ENCODE measurements at regions not wholly inside any gene's neighbourhood (a gene's known extent, or its start where the extent isn't known, plus 50 kb on each side); places are given as distances from the start of the nearest gene placed in this dataset.

DNA sequence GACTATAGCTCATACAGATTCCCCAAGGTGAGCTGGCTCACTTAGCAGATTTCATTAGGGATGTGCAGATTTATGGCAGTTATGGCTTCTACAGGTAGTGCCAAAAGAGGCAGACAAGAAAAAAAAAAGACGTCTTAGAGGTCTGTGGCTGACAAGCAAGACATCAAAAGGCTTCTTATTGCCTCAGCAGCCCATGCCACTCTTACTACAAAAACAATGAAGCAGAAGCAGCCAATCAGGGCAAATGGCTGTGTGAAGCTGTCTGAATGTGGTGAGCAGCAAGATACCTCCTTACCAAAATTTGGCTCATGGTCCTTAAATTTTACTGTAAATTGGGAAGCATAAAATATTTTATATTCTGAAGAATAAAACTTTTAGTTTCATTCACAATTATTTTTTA is 557.5 kb upstream of the GOLIM4 start:
- DNase-seq (ENCODE audit: low spot score): no peak

DNA sequence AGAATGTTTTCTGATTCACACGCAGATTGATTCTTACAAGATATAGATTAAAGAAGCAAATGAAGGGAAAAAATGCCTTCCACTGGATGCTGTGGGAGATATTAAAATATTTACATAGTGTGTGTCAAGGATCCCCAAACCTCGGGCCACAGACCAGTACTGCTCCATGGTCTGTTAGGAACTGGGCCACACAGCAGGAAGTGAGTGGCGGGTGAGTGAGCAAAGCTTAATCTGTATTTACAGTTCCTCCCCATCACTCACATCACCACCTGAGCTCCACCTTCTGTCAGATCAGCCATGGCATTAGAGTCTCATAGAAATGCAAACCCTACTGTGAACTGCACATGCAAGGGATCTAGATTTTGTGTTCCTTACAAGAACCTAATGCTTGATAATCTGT is 552.6 kb upstream of the GOLIM4 start:
- DNase-seq (ENCODE audit: low spot score): no peak

DNA sequence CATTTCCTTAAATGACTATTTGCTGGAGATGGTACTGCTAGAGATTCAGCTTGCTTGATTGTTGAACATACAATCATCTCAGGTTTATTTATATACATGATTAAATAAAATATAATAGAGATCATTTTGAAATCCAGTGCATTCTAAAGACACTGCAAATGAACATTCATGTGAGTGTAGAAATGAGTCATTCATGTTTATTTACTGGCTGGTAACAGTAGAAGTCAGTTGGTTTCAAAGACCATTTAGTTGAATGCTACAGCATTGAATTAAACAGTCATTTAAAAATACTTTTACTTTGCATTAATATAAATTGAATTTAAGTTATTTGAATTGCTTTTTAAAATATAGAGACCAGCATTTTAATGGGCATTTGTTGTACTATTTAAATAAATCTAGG is 551.9 kb upstream of the GOLIM4 start:
- DNase-seq (ENCODE audit: low spot score): no peak

DNA sequence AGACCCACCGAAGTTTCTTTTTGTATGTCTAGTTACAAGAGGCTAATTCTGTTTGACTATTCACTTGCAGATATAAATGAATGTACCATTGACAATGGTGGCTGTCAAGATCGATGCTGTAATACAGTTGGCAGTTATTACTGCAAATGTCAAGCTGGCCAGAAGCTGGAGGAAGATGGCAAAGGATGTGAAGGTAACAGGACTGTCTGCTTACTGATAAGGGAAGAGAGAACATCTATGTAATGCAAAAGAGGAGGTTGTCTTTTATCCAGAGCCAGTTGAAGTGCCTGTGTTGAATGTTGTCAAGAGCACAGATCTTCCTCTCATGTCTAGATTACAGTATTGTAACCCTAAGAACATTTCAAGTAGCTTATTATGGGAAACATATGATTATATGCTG is 549.5 kb upstream of the GOLIM4 start:
- no peak for DNase-seq (ENCODE audit: low spot score)

DNA sequence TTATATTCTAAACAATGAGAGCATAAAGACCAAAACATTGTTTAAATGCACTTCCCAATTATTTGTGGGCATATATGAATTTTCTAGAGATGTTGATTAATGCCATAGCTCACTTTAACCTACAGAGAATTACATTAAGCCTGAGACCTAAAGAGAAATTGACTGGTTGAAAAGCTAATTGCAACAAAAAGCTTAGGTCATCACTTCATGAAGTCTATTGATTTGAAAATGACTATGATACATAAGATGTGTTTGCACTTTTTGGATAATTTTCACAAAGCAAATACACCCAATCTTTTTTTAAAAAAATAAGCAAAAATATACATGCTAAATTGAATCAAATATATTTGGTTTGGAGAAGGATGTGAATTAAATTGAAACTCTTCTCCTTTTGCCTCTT is 532.8 kb upstream of the GOLIM4 start:
- no peak for DNase-seq (ENCODE audit: low spot score)

DNA sequence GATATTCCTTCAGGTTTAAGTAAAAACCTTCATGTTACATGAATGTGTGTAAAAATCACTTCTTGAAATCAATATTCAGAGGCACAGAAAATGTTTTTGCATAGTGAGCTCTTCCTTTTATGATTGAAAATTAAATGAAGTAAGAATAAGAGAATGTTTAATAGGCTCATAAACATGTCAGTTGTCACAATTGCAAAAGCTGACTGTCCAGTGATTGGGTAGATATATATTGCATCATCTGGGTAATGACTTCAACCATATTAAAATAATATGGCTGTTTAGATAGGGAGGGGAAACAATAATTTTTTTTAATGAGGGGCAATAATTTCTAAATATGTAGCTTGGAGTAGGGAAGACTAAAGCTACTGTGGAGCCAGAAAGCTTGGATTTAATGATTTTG is 529.8 kb upstream of the GOLIM4 start:
- no peak for DNase-seq (ENCODE audit: low spot score)

DNA sequence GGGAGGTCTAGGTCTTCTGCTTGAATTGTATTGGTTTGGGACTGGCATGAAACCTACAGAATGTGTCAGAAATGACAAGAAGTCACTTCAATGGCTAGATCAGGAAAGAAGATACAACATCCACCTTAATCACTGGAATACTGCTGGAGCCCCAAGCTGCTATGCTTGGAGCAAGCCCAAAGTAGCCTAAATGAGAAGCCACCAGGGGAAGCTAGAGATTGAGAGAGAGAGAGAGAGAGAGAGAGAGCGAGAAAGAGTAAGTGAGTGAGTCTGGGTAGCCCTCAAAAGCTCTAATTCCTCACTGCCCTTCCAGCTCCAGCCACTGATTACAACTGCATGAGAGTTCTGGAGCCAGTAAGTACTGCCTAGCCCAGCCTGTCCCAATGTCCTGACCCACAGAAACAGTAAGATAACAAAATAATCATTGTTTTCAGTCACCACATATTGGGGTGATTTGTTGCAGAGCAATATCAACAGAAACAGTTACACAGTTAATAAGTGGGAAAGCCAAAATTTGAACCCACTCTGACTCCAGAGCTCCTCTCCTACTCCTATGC is 529.2 kb upstream of the GOLIM4 start:
- no peak for DNase-seq (ENCODE audit: low spot score)

DNA sequence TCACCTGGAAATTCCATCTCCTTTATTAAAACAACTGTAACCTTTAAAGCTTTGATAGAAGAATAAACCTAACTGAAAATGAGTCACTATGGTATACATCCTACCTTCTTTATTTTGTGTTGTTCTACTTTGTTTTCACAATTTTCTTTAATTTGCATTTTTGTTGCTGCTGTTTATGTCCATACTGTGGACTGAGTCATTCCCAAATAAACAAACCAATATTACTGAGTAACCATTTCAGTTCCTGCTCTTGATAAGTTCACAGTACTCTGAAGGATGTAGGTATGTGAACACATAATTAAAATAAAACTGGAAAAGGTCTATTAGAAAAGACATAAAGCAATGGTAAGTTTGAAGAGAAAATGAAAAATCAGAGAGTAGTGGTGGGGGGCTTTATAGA is 528.5 kb upstream of the GOLIM4 start:
- DNase-seq (ENCODE audit: low spot score): no peak

DNA sequence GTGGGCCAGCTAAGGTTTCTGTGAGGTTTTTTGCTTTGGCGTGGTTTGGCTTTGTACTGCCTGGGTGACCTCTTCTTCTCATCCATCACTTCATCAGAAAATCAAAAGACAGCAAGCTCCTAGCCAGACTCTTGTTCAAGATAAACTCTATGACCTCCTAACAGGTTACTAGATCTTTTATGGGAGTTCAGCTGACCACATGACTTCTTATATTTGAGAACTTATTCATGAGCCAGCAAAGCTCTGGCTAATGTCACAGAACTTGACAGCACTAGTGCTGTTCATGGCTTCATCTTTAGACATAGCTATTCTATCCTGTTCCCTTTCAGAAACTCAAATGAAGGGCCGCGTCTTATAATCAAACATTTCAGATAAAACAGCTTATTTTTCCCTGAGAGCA is 527.1 kb upstream of the GOLIM4 start:
- no peak for DNase-seq (ENCODE audit: low spot score)

DNA sequence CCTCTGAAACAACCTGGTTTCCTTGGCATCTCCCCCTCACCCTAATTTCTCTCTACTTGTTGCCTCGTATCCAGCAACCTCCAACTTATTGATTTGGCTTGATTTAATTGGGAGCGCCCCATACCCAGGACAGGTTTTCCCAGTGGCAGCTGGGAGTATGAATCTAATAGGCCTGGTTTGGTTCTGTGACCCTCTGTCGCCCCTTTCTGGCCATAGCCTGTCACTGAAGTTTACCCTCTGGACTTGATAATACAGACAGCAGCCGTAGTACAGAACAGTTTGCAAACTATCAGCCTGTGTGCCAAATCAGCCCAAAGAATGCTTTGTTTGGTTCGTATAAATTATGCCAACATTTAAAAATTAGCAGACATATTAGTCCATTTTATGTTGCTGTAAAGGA is 525.1 kb upstream of the GOLIM4 start:
- DNase-seq (ENCODE audit: low spot score): no peak

DNA sequence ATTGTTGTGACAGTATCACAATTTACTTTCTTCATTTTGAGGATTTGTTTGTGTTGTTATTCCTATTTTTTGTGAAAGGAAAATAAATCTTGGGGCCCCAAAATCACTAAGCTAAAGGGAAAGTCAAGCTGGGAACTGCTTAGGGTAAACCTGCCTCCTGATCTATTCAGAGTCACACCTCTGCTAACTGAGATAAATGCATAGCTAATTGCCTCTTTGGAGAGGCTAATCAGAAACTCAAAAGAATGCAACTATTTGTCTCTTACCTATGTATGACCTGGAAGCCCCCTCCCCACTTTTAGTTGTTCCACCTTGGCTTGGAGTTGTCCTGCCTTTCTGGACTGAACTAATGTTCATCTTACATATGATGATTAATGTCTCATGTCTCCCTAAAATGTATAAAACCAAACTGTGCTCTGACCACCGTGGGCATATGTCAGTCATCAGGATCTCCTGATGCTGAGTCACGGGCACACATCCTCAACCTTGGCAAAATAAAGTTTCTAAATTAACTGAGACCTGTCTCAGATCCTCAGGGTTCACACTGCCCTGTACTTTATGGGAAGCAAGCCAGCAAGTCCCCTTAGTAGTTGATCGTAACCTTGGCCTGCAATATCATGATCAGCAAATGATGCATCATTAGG is 523.2 kb upstream of the GOLIM4 start:
- DNase-seq (ENCODE audit: low spot score): no peak

DNA sequence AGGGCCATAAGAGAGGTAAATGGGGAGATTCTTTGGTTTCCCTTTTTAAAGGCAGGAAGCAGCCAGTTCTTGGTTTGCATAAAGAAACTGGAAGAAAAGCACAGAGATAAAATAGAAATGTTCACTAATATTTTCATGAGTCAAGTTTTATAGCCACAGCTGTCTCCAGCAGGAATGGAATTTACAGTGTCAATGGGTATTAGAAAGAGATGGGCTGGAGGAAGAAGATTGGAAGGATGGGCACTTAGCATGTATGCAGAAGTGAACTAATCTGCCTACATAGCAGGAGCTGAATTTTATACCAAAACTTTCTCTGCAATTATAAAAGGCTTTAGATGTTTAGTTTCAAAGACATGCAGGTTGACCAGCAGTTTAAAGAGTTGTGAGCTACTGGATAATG is 521.9 kb upstream of the GOLIM4 start:
- no peak for DNase-seq (ENCODE audit: low spot score)

DNA sequence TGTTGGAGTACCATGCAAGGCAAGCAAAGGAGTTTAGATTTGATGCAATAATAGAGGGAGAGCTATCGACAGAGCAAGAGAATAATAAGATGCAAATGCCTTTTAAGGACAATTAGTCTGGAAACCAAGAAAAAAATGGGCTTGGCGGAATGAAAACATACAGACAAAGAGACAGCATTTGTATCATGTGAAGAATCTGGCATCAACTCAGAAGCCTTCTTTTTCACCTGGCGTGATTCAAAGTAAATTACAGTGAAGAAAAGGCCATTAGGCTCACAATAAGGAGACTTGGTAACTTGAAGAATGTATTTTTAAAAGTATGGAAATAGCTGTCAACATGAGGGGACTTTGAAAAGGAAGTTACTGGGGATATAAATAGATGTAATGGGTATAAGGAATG is 521.2 kb upstream of the GOLIM4 start:
- no peak for DNase-seq (ENCODE audit: low spot score)

DNA sequence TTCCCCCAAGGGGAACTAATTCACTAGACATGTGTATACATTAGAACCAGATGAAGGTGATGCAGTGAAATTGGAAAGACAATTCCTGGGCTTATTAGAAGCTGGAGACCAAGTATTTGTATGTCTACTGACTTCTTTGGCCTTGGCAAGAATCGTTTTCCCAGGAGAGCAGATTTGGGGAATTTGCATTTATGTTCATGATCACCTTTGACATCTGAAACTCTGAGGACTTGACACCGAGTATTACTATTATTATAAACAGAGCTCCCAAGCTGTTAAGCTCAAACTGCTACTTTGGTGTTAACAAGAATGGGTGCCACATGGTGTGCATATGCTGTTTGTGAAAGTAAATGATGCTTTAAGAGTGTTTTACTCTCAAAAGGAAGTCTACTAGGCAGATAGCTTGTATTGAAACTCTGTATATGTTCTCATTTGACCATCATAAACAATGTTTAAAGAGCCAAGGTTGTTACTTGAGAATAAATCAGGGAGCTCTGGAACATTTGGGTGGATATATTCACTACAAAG is 519.8 kb upstream of the GOLIM4 start:
- DNase-seq (ENCODE audit: low spot score): no peak

DNA sequence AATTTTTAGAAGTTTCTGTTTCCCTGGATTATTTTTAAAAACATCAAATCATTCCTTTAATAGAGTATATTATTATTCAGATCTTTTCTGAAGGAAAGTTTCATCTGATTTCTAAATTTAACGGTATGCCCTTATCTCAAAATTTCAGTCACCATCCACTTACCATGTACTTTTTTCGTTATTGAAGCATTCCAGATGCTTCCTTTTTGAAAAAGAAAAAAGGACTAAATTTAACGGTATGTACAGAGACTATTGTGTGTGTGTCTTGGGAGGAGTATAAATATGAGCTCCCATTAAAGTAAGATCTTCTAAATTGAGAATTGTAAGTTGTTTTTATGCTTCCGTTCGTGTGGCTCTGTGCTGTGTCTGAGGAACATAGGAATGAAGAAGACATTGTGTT is 517.4 kb upstream of the GOLIM4 start:
- no peak for DNase-seq (ENCODE audit: low spot score)

DNA sequence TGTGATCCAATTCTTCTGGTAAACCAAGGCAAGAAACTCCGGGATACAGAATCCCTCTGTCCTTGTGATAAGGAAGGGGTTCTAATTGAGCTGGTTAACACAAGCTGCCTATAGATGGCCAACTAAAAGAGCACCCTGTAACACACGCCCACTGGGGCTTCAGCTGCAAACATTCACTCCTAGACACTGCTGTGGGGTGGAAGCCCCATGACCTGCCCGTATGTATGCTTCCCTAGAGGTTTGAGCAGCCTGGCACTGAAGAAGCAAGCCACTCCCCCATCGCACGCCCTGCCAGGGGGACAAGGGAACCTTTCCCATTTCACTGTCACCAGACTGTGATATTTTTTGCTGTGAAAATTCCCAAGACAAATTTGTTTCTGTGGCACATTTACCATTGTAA is 516.9 kb upstream of the GOLIM4 start:
- no peak for DNase-seq (ENCODE audit: low spot score)

DNA sequence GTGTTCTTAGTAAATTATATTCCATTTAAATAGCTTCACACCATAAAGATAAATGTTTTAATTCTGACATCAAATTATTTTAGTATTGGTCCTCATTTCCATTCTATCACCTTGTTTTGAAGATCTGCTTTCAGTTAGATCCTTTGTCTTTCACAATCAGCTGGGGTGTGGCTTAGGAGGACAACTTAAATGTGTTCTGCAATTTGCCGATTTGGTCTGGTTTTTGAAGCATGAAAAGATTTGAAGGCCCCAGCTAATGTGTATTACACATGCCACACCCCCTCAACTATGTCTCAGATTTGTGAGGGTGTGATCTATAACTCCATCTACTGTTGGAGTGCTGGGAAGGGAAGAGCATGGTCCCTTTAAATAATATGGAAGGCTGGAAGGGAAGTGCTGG is 516.1 kb upstream of the GOLIM4 start:
- DNase-seq (ENCODE audit: low spot score): no peak

DNA sequence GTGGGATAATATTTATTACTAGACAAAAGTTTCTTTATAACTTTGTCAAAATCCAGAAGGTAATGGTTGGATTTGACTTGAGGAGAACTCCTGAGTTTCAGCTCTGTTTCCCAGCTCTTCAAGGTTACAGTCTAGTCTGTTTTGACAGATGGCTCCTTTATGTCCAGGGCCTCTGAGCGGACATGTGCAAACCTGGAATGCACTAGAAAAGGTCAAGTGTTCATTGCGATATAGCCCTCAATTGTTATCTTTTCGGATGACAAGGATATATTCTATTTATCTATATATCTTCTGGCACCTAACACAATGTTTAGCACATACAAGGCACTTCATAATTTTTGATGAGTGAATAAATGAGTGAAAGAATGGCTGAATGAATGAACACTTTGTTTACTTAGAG is 513.2 kb upstream of the GOLIM4 start:
- DNase-seq (ENCODE audit: low spot score): no peak

DNA sequence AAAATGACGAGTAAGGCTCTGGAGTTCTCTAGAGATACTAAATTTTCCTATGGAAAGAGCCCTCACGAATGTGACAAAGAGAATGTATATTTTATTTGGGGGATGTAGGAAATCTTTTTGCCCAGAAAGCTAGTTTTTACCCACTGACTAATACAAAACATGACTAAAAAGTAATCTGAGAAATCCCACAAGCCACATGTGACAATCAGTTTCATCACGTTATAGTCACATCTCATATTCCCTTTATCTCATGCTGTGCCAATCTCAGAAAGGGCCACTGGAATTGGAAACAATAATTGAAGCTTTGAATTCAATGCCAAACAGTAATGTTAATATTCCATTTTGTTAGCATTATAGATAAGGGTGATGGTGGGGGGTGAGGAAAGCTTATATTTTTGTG is 509.0 kb upstream of the GOLIM4 start:
- no peak for DNase-seq (ENCODE audit: low spot score)

DNA sequence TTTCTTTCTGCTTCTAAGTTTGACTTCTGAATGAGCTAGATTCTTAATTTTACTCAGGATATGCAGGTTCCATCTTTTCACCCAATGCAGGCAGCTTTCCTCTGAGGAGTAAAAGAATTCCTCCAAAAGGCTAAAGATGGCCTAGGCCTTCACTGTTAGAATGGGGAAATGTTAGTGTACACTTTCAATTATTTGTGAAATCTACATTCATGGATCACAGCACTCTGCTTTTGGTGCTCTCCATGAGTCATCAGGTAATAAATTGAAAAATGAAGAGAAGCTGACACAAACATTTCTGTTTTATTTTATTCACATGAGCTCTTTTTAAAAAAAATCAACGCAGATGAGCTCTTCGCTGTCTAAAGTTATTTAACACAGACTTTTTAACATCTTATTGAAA is 502.5 kb upstream of the GOLIM4 start:
- DNase-seq (ENCODE audit: low spot score): no peak

DNA sequence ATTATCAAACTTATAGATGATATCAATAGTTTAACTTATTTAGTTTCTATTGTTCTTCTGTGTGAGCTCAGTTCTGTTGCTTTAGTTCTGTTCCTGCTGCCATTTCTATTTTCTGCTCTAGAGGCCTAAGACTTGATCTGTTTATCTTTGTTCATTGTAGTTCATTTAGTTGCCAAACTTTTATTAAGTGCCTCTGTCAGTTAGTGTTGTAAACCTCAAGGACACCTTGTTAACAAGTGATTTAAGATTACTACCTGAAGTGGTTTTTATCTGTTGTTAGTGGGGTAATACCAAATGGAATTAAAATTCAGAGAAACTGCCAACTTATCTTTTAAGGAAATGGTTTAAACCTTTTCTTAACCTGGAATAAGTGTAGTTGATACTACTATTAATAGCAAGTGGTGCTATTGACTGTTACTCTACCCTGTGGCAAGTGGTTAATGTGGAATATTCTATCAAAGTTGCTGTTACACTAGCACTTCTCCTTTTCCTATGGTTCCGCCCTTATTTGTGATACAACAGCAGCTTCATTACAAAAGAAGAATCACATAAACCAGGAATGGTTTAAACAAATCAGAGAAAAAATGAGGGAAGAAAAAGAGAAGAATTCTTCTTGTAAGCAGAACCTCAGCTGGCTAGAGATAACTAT is 500.6 kb upstream of the GOLIM4 start:
- DNase-seq (ENCODE audit: low spot score): no peak

DNA sequence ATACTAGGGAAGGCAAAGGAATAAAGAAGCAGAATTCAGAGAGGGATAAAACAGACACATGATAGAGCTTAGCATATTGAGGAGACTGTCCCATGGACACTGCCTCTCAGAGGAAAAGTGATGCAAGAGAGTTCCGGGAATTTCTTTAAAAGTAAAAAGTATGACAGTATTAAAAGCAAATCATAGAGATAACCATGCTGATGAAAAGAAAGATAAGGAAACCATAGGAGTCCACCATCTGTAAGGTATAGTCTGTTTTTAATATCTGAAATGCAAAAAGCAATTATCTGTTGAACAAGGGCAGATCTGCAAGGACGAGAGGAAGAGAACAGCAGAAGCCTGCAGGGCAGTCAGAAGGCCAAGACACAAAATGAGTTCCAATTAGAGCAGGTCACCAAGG is 495.9 kb upstream of the GOLIM4 start:
- no peak for DNase-seq (ENCODE audit: low spot score)

DNA sequence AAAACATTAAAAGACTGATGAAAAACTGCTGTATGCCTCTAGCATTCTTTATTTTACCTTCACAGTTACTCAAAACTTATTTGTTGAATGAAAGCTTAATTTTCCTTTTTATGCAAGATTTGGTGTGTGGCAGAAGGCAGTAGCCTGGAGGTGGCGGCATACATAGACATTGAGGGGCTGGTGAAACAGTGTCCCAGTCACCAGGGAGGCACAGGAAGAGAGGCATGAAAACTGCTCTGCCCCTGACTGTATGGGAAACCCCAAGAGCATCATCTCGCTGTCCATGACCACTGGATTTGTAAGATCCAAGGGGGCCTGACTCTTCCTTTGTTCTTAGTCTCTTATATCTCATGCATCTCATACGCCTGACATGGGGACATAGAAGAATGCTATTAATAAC is 493.7 kb upstream of the GOLIM4 start:
- DNase-seq (ENCODE audit: low spot score): no peak

DNA sequence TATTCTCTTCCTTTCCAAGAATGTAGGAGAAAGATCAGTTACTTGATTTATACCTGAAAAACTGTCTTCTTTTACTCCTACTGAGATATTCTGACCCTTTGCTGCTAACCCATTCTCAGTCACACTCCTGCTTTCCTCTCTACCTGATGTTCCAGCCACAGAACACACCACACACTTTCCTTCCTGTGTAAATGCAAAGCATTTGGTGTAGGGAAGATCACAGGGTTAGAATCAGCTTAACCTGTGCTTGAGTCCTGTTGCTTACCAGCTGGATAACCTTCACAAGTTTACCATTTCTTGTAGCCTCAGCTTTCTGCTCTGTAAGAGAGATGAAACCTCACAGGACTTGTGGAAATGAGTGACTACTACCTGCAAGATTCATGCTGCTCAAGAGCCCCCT is 489.8 kb upstream of the GOLIM4 start:
- DNase-seq (ENCODE audit: low spot score): no peak
